Suprapubic skin (tissue), 4 donors: ENCODE measurements at regions not wholly inside any gene's neighbourhood (a gene's known extent, or its start where the extent isn't known, plus 50 kb on each side); places are given as distances from the start of the nearest gene placed in this dataset.
"Not testable (repeated sequence)": the region's sequence is repeated elsewhere in the genome, so short reads cannot be mapped to it uniquely, and the experiment has no call there.

Experiments used
- DNase-seq, 2 donors: peaks; one replicate each; pipeline ENCODE4 v3.0.0-alpha.2; 2019; ENCODE audit warnings: low spot score in 2 of 2
- H3K27ac ChIP-seq: fragments of 200-600 bp; sonication (generic); one replicate; pipeline ENCODE4 v1.5.1; 2019
- H3K27me3 ChIP-seq: fragments of 200-600 bp; sonication (generic); one replicate; pipeline ENCODE4 v1.5.1; 2019
- H3K36me3 ChIP-seq: fragments of 200-600 bp; sonication (generic); one replicate; pipeline ENCODE4 v1.5.1; 2019
- H3K4me1 ChIP-seq: fragments of 200-600 bp; sonication (generic); one replicate; pipeline ENCODE4 v1.5.1; 2019
- H3K4me3 ChIP-seq: fragments of 200-600 bp; sonication (generic); one replicate; pipeline ENCODE4 v1.5.1; 2019; ENCODE audit warnings: mild to moderate bottlenecking
- H3K9me3 ChIP-seq: fragments of 200-600 bp; sonication (generic); one replicate; pipeline ENCODE4 v1.5.1; 2019
- EP300 ChIP-seq: sonication (generic); formaldehyde crosslinking; IDR thresholded peaks from one replicate; pipeline ENCODE4 v1.6.1; 2017; ENCODE audit warnings: antibody characterized with exemption
- POLR2A ChIP-seq, 2 donors: fragments of 450-650 bp; IDR thresholded peaks; one replicate each; pipeline ENCODE4 v1.6.1; 2017; ENCODE audit warnings: antibody characterized with exemption in 2 of 2, mild to moderate bottlenecking in 2 of 2, moderate library complexity in 2 of 2
- POLR2AphosphoS5 ChIP-seq, 3 donors: sonication (generic); formaldehyde crosslinking; IDR thresholded peaks; one replicate each; pipeline ENCODE4 v1.6.1; 2017; ENCODE audit warnings: antibody characterized with exemption in 3 of 3
- WGBS: methylation state at CpG from one replicate; pipeline ENCODE4 v1.1.5; 2018; 5-methylcytosine and 5-hydroxymethylcytosine counted together
- TF ChIP-seq, protein P1 (sequence below), 2 donors: fragments of 200-600 bp in 1 of 2; fragments of 450-650 bp in 1 of 2; sonication (generic) in 1 of 2; IDR thresholded peaks; one replicate each; pipeline ENCODE4 v1.5.1; 2016 to 2019; ENCODE audit warnings: antibody characterized with exemption in 2 of 2, mild to moderate bottlenecking in 1 of 2, moderate library complexity in 1 of 2

GRCh38 chr6:40138273-40138720 lies 204.0 kb upstream of the MOCS1 start:
- no peaks in the 10 kb centered on the region for H3K9me3 ChIP-seq
- H3K4me1 ChIP-seq: no peaks in the 10 kb centered on the region
- no peak overlapping the region for H3K4me3 ChIP-seq
- TF ChIP-seq, protein P1, sequence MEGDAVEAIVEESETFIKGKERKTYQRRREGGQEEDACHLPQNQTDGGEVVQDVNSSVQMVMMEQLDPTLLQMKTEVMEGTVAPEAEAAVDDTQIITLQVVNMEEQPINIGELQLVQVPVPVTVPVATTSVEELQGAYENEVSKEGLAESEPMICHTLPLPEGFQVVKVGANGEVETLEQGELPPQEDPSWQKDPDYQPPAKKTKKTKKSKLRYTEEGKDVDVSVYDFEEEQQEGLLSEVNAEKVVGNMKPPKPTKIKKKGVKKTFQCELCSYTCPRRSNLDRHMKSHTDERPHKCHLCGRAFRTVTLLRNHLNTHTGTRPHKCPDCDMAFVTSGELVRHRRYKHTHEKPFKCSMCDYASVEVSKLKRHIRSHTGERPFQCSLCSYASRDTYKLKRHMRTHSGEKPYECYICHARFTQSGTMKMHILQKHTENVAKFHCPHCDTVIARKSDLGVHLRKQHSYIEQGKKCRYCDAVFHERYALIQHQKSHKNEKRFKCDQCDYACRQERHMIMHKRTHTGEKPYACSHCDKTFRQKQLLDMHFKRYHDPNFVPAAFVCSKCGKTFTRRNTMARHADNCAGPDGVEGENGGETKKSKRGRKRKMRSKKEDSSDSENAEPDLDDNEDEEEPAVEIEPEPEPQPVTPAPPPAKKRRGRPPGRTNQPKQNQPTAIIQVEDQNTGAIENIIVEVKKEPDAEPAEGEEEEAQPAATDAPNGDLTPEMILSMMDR (IDR thresholded peaks at IDR 0.05): no peak
- TF ChIP-seq POLR2AphosphoS5 (IDR thresholded peaks at IDR 0.05) (no peak), POLR2A (IDR thresholded peaks at IDR 0.05) (no peak), EP300 (no peak)
- H3K27ac ChIP-seq: no peak overlapping the region
- WGBS: 82% methylated on average over 4 of the region's 4 CpGs
- DNase-seq: no peak
- H3K27me3 ChIP-seq: no peaks in the 10 kb centered on the region
- H3K36me3 ChIP-seq: no peaks in the 10 kb centered on the region

DNA sequence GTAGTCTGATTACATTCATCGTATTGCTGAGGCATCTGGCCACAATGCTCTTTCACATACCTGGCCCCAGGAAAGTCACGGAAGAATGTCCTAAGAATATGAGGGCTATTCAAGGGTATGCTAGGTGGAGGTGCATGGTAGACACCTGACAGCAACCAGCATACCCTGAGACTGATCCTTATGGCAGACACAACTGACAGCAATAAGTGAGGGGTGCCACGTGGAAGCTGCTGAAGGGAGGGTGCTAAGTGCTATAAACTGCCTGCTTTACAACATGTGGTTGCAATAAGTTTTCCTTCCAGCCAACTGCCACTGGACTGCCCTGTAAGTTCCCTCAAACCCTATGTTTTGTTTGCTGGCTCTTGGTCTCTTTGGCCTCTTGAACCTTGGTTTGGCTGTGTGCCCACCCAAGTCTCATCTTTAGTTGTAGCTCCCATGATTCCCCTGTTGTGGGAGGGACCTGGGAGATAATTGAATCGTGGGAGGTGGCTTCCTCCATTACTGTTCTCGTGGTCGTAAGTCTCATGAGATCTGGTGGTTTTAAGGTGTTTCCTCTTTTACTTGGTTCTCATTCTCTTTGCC lies 201.3 kb upstream of the MOCS1 start:
- H3K27me3 ChIP-seq: no peaks in the 10 kb centered on the region
- WGBS: 55% methylated on average over 6 of the region's 6 CpGs

GRCh38 chr6:40133981-40134380 lies 199.7 kb upstream of the MOCS1 start:
- not testable (repeated sequence) for H3K4me3 ChIP-seq, H3K9me3 ChIP-seq, H3K4me1 ChIP-seq, H3K36me3 ChIP-seq, H3K27ac ChIP-seq, DNase-seq, H3K27me3 ChIP-seq
- 90% methylated on average over 20 of the region's 20 CpGs for WGBS

More for the DNA sequence above, 201.3 kb upstream of the MOCS1 start:
- Histone ChIP-seq H3K36me3 (no peaks in the 10 kb centered on the region), H3K4me3 (no peak overlapping the region), H3K4me1 (no peaks in the 10 kb centered on the region), H3K27ac (no peak overlapping the region), H3K9me3 (no peaks in the 10 kb centered on the region)
- TF ChIP-seq EP300: no peak
- no peak for TF ChIP-seq POLR2A (IDR thresholded peaks at IDR 0.05)
- no peak for TF ChIP-seq POLR2AphosphoS5 (IDR thresholded peaks at IDR 0.05)
- TF ChIP-seq, protein P1 (IDR thresholded peaks at IDR 0.05): no peak
- no peak for DNase-seq

GRCh38 chr6:40131675-40132074 lies 197.4 kb upstream of the MOCS1 start:
- WGBS: 68% methylated on average over 2 of the region's 2 CpGs
- DNase-seq: no peak

DNA sequence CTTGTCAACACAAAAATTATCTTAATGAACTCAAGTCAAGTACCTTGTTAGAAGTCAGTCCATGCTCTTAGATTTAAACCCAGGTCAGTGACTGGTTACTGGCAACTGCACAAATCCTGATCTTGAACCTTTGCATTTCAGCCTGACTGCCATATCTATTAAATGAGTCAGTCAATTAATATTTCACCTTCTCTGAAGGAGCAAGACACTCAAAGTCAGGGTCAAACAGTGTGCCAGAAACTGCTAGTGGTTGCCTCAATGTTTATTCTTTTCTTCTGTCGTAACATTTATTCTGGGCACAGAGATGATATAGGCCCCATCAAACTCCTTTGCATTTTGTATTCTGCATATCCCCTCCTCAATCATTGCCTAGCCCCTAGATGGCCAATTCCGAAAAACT lies 193.9 kb upstream of the MOCS1 start:
- no peak overlapping the region for H3K27ac ChIP-seq
- H3K36me3 ChIP-seq: no peaks in the 10 kb centered on the region
- no peaks in the 10 kb centered on the region for H3K27me3 ChIP-seq
- WGBS: 64% methylated on average over 2 of the region's 2 CpGs
- no peak for DNase-seq
- TF ChIP-seq POLR2AphosphoS5 (IDR thresholded peaks at IDR 0.05) (no peak), EP300 (no peak), POLR2A (IDR thresholded peaks at IDR 0.05) (no peak)
- TF ChIP-seq, protein P1 (IDR thresholded peaks at IDR 0.05): no peak
- no peaks in the 10 kb centered on the region for H3K9me3 ChIP-seq
- no peak overlapping the region for H3K4me3 ChIP-seq
- H3K4me1 ChIP-seq: no peaks in the 10 kb centered on the region

More at GRCh38 chr6:40131675-40132074, 197.4 kb upstream of the MOCS1 start:
- Histone ChIP-seq H3K36me3 (no peaks in the 10 kb centered on the region), H3K27ac (no peak overlapping the region), H3K4me3 (no peak overlapping the region), H3K9me3 (no peaks in the 10 kb centered on the region), H3K4me1 (no peaks in the 10 kb centered on the region), H3K27me3 (no peaks in the 10 kb centered on the region)
- no peak for TF ChIP-seq POLR2A (IDR thresholded peaks at IDR 0.05)
- TF ChIP-seq, protein P1 (IDR thresholded peaks at IDR 0.05): no peak
- no peak for TF ChIP-seq POLR2AphosphoS5 (IDR thresholded peaks at IDR 0.05)
